Aorta (tissue), 5 donors: ENCODE measurements at regions not wholly inside any gene's neighbourhood (a gene's known extent, or its start where the extent isn't known, plus 50 kb on each side); places are given as distances from the start of the nearest gene placed in this dataset.

Source experiments
- ATAC-seq: fragments of 200-7000 bp; cut with Tn5 transposase; one replicate; pipeline ENCODE4 v1.9.1; 2022; ENCODE audit warnings: moderate library complexity; ENCODE audit not compliant: low FRiP score
- DNase-seq, 2 donors: peaks; one replicate each; pipeline ENCODE4 v3.0.0-alpha.2; 2020
- H3K27ac ChIP-seq, 2 donors: one replicate each; pipeline ENCODE4 v1.5.1; 2013; ENCODE audit warnings: low read length in 2 of 2, mild to moderate bottlenecking in 2 of 2, moderate library complexity in 2 of 2, control low read depth in 1 of 2, inconsistent platforms in 1 of 2, low read depth in 1 of 2
- H3K27me3 ChIP-seq, 2 donors: one replicate each; pipeline ENCODE4 v1.6.1; 2013; ENCODE audit warnings: control low read depth in 1 of 2, low read length in 1 of 2, mild to moderate bottlenecking in 1 of 2, moderate library complexity in 1 of 2; ENCODE audit not compliant: insufficient read depth in 2 of 2, control insufficient read depth in 1 of 2
- H3K36me3 ChIP-seq, 2 donors: one replicate each; pipeline ENCODE4 v1.6.1; 2013; ENCODE audit warnings: control low read depth in 1 of 2, low read length in 1 of 2, mild to moderate bottlenecking in 1 of 2; ENCODE audit not compliant: insufficient read depth in 2 of 2, control insufficient read depth in 1 of 2
- H3K4me1 ChIP-seq, 2 donors: one replicate each; pipeline ENCODE4 v1.6.1; 2013; ENCODE audit warnings: low read length in 2 of 2, control low read depth in 1 of 2, mild to moderate bottlenecking in 1 of 2, moderate library complexity in 1 of 2; ENCODE audit not compliant: insufficient read depth in 2 of 2, control insufficient read depth in 1 of 2
- H3K4me3 ChIP-seq, 2 donors: one replicate each; pipeline ENCODE4 v1.5.1; 2013; ENCODE audit warnings: low read length in 2 of 2, control low read depth in 1 of 2, mild to moderate bottlenecking in 1 of 2
- H3K9me3 ChIP-seq: one replicate; pipeline ENCODE4 v1.6.1; 2013; ENCODE audit warnings: mild to moderate bottlenecking, low read length; ENCODE audit not compliant: control insufficient read depth
- whole genome bisulfite sequencing, 2 donors: extraction: QIAGEN DNeasy Blood & Tissue Kit; methylation state at CpG; one replicate each; pipeline ENCODE4 v1.1.7; 2013; 5-methylcytosine and 5-hydroxymethylcytosine counted together
- intact Hi-C, 2 donors: fragments of 100-400 bp; cut with DNase I; formaldehyde crosslinking; loops; one replicate each; pipeline versions ENCODE4 v1.14.2 to v1.15.0; 2022
- donor health status: healthy with polysubstance abuse.
- donor health status: Bipolar disorder and iron deficiency.
- donor health status: DM: no; HTN: no; CAD: no.
- donor health status: DM: no; HTN: no; CAD: no.
- donor health status: DM: yes; HTN: yes; CAD: no.

GRCh38 chr18:75141734-75142133 is 67.2 kb downstream of the PTGR3 start:
- WGBS, 2 donors: 94 to 96% methylated on average over 13 of the region's 13 CpGs
- DNase-seq: no peak

GRCh38 chr18:75141166-75141565 is 67.8 kb downstream of the PTGR3 start:
- no peak overlapping the region for H3K27ac ChIP-seq
- H3K36me3 ChIP-seq: no peaks in the 10 kb centered on the region
- no peaks in the 10 kb centered on the region for H3K27me3 ChIP-seq
- H3K4me3 ChIP-seq: no peak overlapping the region
- ATAC-seq: no peak
- intact Hi-C loops: no loop called here
- H3K4me1 ChIP-seq: no peaks in the 10 kb centered on the region
- H3K9me3 ChIP-seq: peaks cover 1% of the 10 kb centered on the region
- DNase-seq: no peak
- WGBS, 2 donors: 82 to 83% methylated on average over 5 of the region's 5 CpGs

More at GRCh38 chr18:75141734-75142133, 67.2 kb downstream of the PTGR3 start:
- no peak for ATAC-seq
- Histone ChIP-seq H3K4me3 (no peak overlapping the region), H3K36me3 (no peaks in the 10 kb centered on the region), H3K27me3 (no peaks in the 10 kb centered on the region), H3K4me1 (no peaks in the 10 kb centered on the region), H3K27ac (no peak overlapping the region), H3K9me3 (peaks cover 1% of the 10 kb centered on the region)
- intact Hi-C loops: no loop called here

- Histone ChIP-seq H3K36me3 (no peaks in the 10 kb centered on the region), H3K9me3 (peaks cover 1% of the 10 kb centered on the region), H3K4me1 (no peaks in the 10 kb centered on the region), H3K27ac (no peak overlapping the region), H3K4me3 (no peak overlapping the region), H3K27me3 (no peaks in the 10 kb centered on the region)
- ATAC-seq: no peak
- no peak for DNase-seq
- WGBS, 2 donors: 59 to 62% methylated on average over 5 of the region's 5 CpGs
- intact Hi-C loops: no loop called here
These were observed 68.6 kb downstream of the PTGR3 start for GRCh38 chr18:75140296-75140695.

- H3K27me3 ChIP-seq: no peaks in the 10 kb centered on the region
- no peak overlapping the region for H3K27ac ChIP-seq
- intact Hi-C loops: loop anchor here in 1 of 2 donors (10.0 kb wide), 1 partner anchor 335 kb away; no protein-coding TSS in a partner anchor
- H3K4me1 ChIP-seq: no peaks in the 10 kb centered on the region
- no peak for ATAC-seq
- no peak overlapping the region for H3K4me3 ChIP-seq
- no peaks in the 10 kb centered on the region for H3K36me3 ChIP-seq
- 89 to 92% methylated on average over 18 of the region's 18 CpGs for WGBS, 2 donors
- DNase-seq: no peak
- H3K9me3 ChIP-seq: peaks cover 1% of the 10 kb centered on the region
These were observed 69.6 kb downstream of the PTGR3 start for GRCh38 chr18:75139226-75139911.

GRCh38 chr18:75137346-75137877 is 71.5 kb downstream of the PTGR3 start:
- Histone ChIP-seq H3K9me3 (no peaks in the 10 kb centered on the region), H3K27me3 (no peaks in the 10 kb centered on the region), H3K4me3 (no peak overlapping the region), H3K36me3 (no peaks in the 10 kb centered on the region), H3K4me1 (no peaks in the 10 kb centered on the region), H3K27ac (no peak overlapping the region)
- no peak for DNase-seq
- ATAC-seq: no peak
- intact Hi-C loops: loop anchor here in 1 of 2 donors (10.0 kb wide), 1 partner anchor 337 kb away; no protein-coding TSS in a partner anchor
- WGBS, 2 donors: 91 to 93% methylated on average over 11 of the region's 11 CpGs

GRCh38 chr18:75135158-75135725 is 73.7 kb downstream of the PTGR3 start:
- ATAC-seq: no peak
- Histone ChIP-seq H3K27me3 (no peaks in the 10 kb centered on the region), H3K9me3 (no peaks in the 10 kb centered on the region), H3K4me1 (no peaks in the 10 kb centered on the region), H3K4me3 (no peak overlapping the region), H3K36me3 (no peaks in the 10 kb centered on the region), H3K27ac (no peak overlapping the region)
- WGBS, 2 donors: 95% methylated on average over 14 of the region's 14 CpGs
- intact Hi-C loops: loop anchor here in 1 of 2 donors (10.0 kb wide), 1 partner anchor 340 kb away; no protein-coding TSS in a partner anchor
- DNase-seq: no peak

- Histone ChIP-seq H3K36me3 (no peaks in the 10 kb centered on the region), H3K27ac (no peak overlapping the region), H3K27me3 (no peaks in the 10 kb centered on the region), H3K9me3 (no peaks in the 10 kb centered on the region), H3K4me1 (no peaks in the 10 kb centered on the region), H3K4me3 (no peak overlapping the region)
- intact Hi-C loops: loop anchor here in 1 of 2 donors (10.0 kb wide), 1 partner anchor 340 kb away; no protein-coding TSS in a partner anchor
- DNase-seq: no peak
- 86 to 90% methylated on average over 10 to 11 of the region's 11 CpGs for WGBS, 2 donors
- ATAC-seq: no peak
These were observed 74.3 kb downstream of the PTGR3 start for GRCh38 chr18:75134611-75134975.

GRCh38 chr18:75133721-75134610 is 75.0 kb downstream of the PTGR3 start:
- intact Hi-C loops: loop anchor here in 1 of 2 donors (10.0 kb wide), 1 partner anchor 341 kb away; no protein-coding TSS in a partner anchor
- H3K4me1 ChIP-seq: no peaks in the 10 kb centered on the region
- no peak for DNase-seq
- no peak overlapping the region for H3K4me3 ChIP-seq
- no peak for ATAC-seq
- WGBS, 2 donors: 91 to 92% methylated on average over 27 to 28 of the region's 28 CpGs
- no peaks in the 10 kb centered on the region for H3K9me3 ChIP-seq
- no peaks in the 10 kb centered on the region for H3K36me3 ChIP-seq
- H3K27me3 ChIP-seq: no peaks in the 10 kb centered on the region
- no peak overlapping the region for H3K27ac ChIP-seq
